ENCODE measurements at regions not wholly inside any gene's neighbourhood (a gene's known extent, or its start where the extent isn't known, plus 50 kb on each side); places are given as distances from the start of the nearest gene placed in this dataset.
"Not testable (repeated sequence)": the region's sequence is repeated elsewhere in the genome, so short reads cannot be mapped to it uniquely, and the experiment has no call there.

GRCh38 chr1:56267611-56268010 lies 311.8 kb downstream of the PLPP3 start:
- DNase-seq (ENCODE audit: low spot score), result no peak

- DNase-seq (ENCODE audit: low spot score), result no peak
These were observed 313.0 kb downstream of the PLPP3 start for GRCh38 chr1:56266359-56266758.

GRCh38 chr1:56265216-56265615 lies 314.1 kb downstream of the PLPP3 start:
- DNase-seq (ENCODE audit: low spot score), result no peak

- no peak for DNase-seq (ENCODE audit: low spot score)
These were observed 315.5 kb downstream of the PLPP3 start for GRCh38 chr1:56263908-56264307.

GRCh38 chr1:56258371-56258770 lies 321.0 kb downstream of the PLPP3 start:
- DNase-seq (ENCODE audit: low spot score), result no peak

- DNase-seq (ENCODE audit: low spot score), result no peak
These were observed 321.6 kb downstream of the PLPP3 start for GRCh38 chr1:56257726-56258125.

GRCh38 chr1:56256153-56257000 lies 323.0 kb downstream of the PLPP3 start:
- DNase-seq (ENCODE audit: low spot score), result no peak

- DNase-seq (ENCODE audit: low spot score), result no peak
These were observed 323.7 kb downstream of the PLPP3 start for GRCh38 chr1:56255516-56256152.

GRCh38 chr1:56254130-56254529 lies 325.2 kb downstream of the PLPP3 start:
- DNase-seq (ENCODE audit: low spot score), result no peak

- no peak for DNase-seq (ENCODE audit: low spot score)
These were observed 328.6 kb downstream of the PLPP3 start for GRCh38 chr1:56250809-56251208.

GRCh38 chr1:56249234-56249633 lies 330.1 kb downstream of the PLPP3 start:
- DNase-seq (ENCODE audit: low spot score), result no peak

GRCh38 chr1:56248138-56248537 lies 331.2 kb downstream of the PLPP3 start:
- DNase-seq (ENCODE audit: low spot score), result no peak

GRCh38 chr1:56246726-56247125 lies 332.6 kb downstream of the PLPP3 start:
- DNase-seq (ENCODE audit: low spot score), result not testable (repeated sequence)

GRCh38 chr1:56240400-56240799 lies 339.0 kb downstream of the PLPP3 start:
- no peak for DNase-seq (ENCODE audit: low spot score)

GRCh38 chr1:56237491-56238064 lies 341.8 kb downstream of the PLPP3 start:
- DNase-seq (ENCODE audit: low spot score), result no peak

GRCh38 chr1:56236688-56237087 lies 342.7 kb downstream of the PLPP3 start:
- DNase-seq (ENCODE audit: low spot score), result no peak

GRCh38 chr1:56235909-56236510 lies 343.4 kb downstream of the PLPP3 start:
- no peak for DNase-seq (ENCODE audit: low spot score)

- no peak for DNase-seq (ENCODE audit: low spot score)
These were observed 350.2 kb downstream of the PLPP3 start for GRCh38 chr1:56229186-56229585.

GRCh38 chr1:56227886-56228285 lies 351.5 kb downstream of the PLPP3 start:
- DNase-seq (ENCODE audit: low spot score), result no peak

- DNase-seq (ENCODE audit: low spot score), result no peak
These were observed 352.0 kb downstream of the PLPP3 start for GRCh38 chr1:56227401-56227800.

GRCh38 chr1:56225964-56226815 lies 353.2 kb downstream of the PLPP3 start:
- no peak for DNase-seq (ENCODE audit: low spot score)

GRCh38 chr1:56223968-56224367 lies 355.4 kb downstream of the PLPP3 start:
- no peak for DNase-seq (ENCODE audit: low spot score)

Data from LoVo (cell line).